HPDE6-E6E7 (cell line): ENCODE measurements at regions not wholly inside any gene's neighbourhood (a gene's known extent, or its start where the extent isn't known, plus 50 kb on each side); places are given as distances from the start of the nearest gene placed in this dataset.

Experiments used
- DNase-seq: peaks from one replicate; pipeline ENCODE4 v3.0.0; 2011; ENCODE audit warnings: missing footprints; ENCODE audit errors: extremely low spot score

DNA sequence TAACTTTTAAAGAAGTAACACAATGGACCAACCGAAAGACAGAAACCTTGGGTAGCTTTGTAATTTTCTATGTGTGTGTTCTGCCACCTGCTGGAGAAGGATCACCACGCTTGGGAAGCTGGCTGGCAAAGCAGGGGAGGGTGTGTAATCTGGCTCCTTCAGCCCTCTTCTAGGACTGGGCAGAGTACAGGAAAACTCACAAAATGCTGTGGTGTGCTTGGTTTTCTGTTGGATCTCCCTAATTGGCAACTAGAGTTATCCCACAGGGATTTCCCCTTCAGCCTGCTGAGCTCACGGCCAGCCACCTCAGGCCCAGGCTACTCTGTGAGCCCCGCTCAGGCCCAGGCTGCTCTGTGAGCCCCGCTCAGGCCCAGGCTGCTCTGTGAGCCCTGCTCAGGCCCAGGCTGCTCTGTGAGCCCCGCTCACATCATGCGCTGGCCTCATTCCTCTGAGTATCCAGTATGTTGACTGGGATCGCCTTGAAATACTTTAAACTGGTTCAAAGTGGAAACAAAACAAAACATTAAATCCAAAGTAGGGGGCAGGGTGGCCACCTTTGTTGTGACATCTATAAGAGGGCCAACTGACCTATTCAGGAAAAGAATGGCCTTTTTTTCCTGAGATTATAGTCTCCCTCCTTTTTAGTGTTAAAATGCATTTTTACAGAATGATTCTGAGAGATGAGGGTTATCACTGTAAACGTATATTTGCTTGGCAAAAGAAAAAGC is 52.0 kb upstream of the RNU6-8 start:
- DNase-seq: peak; percentile 49

DNA sequence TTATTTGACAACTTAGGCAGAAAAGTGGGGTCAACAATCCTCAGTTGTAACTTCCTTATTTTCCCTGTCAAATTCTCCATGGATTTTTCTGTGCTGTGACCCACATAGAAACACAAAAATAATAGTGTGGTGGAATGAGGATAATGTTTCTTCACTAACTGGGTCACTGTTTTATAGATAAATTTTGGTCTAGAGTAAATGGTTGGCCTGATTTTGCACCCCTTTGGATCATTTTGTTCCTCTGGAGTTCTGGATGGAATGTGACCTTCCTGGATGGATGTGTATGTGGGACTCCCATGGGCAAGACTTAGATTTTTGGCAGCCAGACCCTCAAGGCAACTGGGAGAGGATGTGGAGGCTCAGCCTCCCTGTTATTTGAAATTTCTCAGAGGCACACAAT is 52.7 kb upstream of the RNU6-8 start:
- no peak for DNase-seq

DNA sequence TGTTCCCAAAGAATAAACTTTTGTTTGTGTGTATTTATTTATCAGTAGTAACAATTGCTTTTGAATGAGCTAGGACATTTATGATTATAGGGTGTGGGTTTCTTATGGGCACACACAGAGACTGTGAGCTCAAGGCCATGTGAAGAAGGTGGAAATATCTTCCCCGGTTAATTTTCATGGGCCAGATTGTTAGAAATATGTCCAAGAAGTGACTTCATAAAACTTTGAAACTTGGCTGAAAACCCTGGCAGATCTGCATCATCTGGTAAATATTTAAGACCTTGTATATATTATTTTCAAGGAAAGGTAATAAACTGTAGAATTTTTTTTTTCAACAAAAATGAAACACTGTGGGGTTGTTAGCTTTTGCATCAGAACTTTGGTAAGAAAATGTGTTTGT is 53.5 kb upstream of the RNU6-8 start:
- DNase-seq: no peak

DNA sequence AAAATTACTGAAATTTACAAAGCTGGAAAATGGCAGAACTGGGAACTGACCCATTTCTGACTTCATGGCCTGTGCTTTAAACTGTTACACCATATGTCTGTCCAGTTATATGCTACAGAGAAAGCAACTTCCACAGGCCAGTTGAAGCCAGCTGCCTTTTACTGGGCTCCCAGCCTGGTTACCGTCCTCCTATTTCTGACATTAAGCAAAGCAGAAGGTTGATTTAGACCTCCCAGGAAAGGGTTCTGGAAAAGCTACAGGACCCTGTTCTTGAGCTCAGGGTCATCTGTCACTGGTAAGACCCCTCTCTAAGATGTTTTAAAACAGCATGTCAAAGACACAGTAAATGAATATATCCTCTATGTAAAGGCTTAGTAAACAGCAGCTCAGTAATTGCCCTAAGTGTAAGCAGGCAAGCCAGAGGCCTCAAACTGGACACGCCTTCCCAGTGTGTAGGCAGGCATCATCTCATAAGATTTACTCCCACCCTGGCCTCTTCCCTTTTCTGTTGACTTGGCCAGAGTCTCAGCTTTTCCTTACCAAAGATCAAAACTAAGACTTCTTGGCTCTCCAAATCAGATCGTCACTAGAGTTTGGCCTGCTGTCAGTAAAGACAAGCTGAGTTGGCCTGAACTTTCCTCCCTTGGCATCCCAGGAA is 55.4 kb upstream of the RNU6-8 start:
- DNase-seq: no peak

DNA sequence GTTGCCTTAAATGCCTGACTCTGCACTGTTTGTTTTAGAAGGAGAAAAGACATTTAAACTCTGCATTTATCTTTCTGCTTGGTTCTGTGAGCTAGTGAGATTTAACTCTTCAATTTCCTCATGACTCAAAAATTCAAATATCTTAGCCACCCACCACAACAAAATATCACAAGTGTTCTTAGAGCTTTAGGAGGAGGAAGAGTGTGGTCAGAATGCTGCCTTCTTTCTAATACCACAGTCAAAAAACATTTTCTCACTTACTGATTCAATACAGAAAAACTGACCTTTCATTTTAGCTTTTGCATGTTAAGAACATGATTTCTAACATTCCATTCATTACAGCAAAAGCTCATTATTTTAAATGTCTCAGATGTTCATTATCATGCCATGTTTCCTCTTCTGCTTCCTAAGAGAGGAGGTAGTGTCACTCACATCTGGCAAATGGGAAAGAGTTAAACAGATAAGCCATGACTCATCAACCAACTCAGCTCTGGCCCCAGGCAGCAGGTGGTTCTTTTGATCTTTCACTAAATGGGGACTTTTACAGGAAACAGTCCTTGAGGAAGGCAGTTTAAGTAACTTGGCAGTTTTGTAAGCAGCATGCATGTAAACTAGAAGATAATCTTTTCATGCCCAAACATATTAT is 56.4 kb upstream of the RNU6-8 start:
- DNase-seq: peak; percentile 58

DNA sequence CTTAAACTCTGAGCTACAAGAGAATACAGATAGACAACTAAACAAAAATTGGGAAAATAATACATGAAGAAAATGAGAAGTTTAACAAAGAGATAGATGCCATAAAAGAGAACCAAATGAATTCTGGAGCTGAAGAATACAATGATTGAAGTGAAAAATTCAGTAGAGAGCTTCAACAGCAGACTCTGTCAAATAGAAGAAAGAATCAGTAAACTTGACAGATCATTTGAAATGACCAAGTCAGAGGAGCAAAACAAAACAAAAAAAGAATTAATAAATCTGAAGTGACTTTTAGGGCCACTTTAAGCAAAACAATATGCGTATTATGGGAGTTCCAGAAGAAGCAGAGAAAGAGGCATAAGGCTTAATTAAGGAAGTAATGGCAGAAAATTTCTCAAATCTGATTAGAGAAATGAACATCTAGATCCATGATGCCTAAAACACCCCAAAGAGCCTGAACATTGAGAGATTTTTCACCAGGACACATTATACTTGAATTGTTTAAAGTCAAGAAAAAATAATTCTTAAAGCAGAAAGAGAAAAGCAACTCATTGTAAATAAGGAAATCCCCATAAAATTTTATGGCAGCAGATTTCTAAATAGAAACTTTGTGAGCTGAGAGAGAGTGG is 61.0 kb upstream of the RNU6-8 start:
- DNase-seq: no peak

DNA sequence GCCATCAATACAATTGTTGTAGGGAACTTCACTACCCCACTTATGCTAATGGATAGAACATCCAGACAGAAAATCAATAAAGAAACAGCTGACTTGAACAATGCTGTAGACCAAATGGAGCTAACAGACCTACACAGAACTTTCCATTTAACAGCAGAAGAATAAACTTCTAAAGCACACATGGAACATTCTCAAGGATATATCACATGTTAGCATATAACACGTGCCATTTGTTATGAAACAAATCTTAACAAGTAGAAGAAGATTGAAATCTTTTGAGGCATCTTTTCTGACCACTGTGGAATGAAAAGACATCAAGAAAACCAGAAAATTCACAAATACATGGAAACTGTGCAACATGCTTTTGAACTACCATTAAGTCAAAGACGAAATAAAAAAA is 62.5 kb upstream of the RNU6-8 start:
- DNase-seq: no peak

DNA sequence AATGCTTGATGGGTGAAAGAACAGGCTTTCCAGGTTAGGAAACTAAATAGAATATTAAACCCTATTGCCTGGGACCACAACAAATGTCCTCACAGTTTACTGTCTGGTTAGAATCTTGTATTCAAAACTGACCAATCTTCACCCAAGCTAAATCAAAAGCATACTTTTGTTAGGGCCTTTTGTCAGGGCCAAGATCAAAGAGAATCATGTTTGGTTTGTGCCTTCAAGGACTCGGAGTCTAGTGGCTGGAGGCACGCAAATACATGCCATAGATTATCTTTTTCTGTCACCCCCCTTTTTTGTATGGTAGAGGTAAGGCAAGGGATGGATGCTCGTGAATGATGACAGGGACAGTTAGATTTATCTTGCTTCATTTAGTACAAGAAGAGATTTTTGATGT is 51.1 kb upstream of the AKAP6 start:
- DNase-seq: no peak
